ENCODE measurements at regions not wholly inside any gene's neighbourhood (a gene's known extent, or its start where the extent isn't known, plus 50 kb on each side); places are given as distances from the start of the nearest gene placed in this dataset.
"Not testable (repeated sequence)": the region's sequence is repeated elsewhere in the genome, so short reads cannot be mapped to it uniquely, and the experiment has no call there.

GRCh38 chr1:229142471-229142870 is 128.4 kb upstream of the RAB4A start:
- no peak for DNase-seq (ENCODE audit: low spot score)

DNA sequence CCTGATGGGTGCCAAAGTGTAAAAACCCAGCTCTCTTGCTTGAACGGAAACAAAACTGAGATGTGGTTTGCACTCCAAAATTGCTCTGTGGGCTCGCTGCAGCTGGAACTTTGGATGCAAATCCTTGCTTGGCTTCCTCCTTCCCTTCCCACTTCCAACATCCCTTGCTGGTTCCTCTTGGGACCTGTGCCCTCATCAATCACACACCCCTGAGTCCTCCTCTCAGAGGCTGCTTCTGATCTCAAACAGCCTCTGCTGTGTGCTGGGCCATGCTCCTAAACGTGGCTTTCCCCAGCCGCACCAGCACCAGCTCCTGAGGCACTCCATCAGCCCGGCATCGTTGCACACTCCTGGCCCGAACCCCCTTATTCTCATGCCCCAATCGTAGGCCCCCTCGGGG is 124.3 kb upstream of the RAB4A start:
- no peak for DNase-seq (ENCODE audit: low spot score)

GRCh38 chr1:229147072-229147471 is 123.8 kb upstream of the RAB4A start:
- no peak for DNase-seq (ENCODE audit: low spot score)

DNA sequence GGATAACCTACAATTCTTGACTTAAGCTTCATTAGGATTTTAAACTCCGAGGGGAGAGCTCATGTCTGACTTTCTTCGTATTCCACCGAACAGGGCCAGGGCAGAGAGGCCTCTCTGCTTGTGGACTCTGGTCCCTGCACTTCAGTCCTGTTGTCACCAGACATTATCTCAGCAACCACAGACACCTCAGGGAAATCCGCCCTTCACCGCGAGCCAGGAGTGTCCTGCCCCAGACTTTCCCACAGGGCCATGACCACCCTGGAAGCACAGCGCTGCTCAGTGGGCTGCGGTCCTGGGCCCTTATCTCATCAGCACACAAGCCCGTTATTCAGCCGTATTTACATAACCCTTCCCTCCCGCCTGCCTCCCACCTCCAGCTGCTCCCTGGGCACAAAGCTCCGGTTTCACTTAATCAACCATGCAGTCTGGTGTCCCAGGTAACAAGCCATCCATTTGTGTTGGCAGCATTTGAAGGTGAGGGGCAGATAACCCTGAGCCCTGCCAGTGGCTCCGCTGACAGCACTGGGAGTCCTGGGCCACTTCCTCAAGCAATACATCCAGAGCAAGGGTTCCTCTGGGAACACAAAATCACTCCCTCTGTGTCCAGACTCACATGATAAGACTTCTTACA is 122.8 kb upstream of the RAB4A start:
- no peak for DNase-seq (ENCODE audit: low spot score)

DNA sequence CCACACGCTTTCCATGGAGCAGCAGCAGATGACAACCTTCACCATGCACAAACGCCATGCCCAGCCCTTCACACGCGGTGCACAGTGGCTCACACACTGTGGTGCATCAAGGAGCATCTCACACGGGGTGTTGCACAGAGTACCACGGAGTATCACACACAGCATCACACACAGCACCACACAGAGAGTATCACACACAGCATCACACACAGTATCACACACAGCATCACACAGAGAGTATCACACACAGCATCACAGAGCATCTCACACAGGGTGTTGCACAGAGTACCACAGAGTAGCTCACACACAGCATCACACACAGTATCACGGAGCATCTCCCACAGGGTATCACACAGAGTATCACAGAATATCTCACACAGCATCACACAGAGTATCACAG is 122.2 kb upstream of the RAB4A start:
- DNase-seq (ENCODE audit: low spot score), result no peak

- no peak for DNase-seq (ENCODE audit: low spot score)
These were observed 121.5 kb upstream of the RAB4A start for GRCh38 chr1:229149435-229149834.

DNA sequence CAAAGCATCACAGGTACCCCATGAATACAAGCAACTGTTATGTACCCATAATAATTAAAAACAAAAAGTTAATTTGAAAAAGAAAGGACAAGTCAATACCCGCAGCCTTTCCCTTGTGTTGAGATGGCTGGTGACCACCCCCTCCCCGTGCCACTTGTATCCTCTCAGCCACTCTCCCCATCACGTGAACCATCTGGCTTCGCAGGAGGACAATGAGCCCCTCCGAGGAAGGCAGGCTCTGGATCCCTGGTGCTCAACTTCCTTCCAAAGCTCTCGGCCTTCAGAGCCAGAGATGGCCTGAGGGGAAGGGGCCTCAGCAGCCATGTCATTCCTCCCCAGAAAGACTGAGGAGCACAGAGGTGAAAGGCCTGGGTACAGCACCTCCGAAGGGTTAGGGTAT is 120.4 kb upstream of the RAB4A start:
- DNase-seq (ENCODE audit: low spot score), result no peak

- DNase-seq (ENCODE audit: low spot score), result not testable (repeated sequence)
These were observed 119.5 kb upstream of the RAB4A start for GRCh38 chr1:229151412-229151811.

- DNase-seq (ENCODE audit: low spot score), result no peak
These were observed 118.6 kb upstream of the RAB4A start for GRCh38 chr1:229152311-229152710.

- no peak for DNase-seq (ENCODE audit: low spot score)
These were observed 116.9 kb upstream of the RAB4A start for GRCh38 chr1:229153955-229154548.

DNA sequence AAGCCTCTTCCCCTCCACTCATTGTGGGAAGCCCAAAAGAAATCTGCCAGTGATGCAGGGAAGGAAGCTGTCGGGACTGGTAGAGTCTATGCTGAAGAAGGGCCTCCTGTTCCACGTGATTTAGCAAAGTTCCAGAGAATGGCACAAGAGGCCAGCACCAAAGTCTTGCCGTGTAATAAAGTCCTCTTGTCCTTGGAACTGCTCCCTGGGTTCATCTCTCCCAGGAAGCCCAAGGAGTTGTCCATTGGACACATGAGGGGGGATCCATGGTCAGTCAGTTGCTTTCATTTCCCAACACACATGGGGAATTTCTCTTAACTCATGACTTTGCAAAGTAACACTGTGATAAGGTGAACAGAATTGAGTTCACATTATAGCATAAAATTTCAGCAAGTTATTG is 116.1 kb upstream of the RAB4A start:
- DNase-seq (ENCODE audit: low spot score), result no peak

DNA sequence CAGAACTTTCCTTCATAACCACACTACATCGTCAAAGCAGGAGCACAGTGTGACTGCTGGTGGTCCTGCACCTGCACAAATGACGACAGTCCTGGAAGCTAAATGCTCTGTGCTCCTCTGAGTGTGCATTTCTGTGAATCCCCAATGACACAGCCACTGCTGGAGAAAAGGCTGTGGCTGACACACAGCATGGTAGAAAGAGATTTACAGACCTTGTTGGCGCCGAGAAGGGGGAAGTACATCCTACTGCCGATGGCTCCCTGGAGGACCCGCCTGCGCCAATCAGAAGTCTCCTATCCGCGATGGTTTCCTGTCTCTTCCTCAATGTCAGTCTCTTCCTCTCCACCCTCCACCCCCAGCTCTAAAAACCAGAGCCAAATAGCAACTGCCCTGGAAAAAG is 115.4 kb upstream of the RAB4A start:
- DNase-seq (ENCODE audit: low spot score), result no peak

DNA sequence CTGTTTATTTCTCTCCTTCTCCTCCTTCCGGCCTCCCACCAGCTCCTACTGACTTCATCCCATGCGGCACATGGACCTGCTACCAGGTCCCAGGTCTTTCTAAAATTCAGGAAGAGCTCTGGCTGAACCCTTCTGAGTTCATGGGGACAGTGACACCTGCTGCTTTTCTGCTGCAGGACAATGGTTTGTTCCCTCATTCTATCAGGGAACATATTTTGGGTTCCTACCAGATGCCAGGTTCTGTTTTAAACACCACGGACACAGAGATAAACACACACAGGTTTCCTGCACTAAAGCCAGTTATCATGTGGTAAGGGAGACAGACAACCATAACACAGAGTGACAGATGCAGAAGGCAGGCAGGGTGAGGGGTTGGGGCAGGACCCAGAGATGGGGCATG is 114.0 kb upstream of the RAB4A start:
- DNase-seq (ENCODE audit: low spot score), result no peak

DNA sequence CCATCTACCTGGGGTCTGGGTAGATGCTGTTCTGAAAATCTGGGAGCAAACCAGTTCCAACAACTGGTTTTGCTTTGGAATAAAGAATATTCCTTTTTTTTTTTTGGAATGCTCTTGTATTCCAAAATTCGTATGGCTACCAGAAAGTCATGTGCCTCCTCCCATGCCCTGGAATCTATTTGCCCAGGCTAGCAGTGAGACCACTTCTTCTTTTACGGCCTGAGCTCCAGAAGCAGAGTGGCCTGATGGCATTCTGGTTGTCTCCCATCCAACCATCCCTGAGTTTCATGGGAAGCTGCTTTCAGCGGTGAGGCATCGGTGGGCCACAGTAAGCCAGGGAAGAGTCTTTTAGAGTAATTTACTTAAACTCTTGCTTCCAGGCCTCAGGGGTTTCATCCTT is 113.4 kb upstream of the RAB4A start:
- no peak for DNase-seq (ENCODE audit: low spot score)

DNA sequence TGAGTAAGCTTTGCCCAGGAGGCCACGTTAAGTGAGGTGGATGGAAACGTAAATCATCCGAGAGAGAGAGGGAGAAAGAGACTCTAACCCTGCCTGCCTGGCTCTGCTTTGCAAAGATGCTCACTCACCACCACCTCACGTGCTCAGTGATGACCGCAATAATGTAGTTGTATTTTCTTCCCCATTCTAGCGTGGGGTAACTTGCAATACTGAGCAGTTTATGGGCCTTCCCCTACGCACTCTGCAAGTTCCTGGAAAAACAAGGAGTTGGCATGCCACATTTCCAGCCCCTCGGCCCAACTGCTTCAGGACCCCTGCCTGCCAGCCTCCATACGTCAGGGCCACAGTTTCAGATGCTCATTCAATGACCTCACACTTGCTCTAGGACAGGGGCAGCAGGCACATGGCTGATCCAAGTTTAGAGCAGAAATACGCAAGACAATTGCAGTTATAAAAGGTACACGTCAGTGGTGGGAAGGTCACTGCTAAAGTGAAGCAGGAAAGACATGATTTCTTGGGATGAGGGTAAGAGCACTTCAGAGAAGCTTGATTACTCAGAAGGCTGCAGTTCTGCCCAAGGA is 112.5 kb upstream of the RAB4A start:
- no peak for DNase-seq (ENCODE audit: low spot score)

DNA sequence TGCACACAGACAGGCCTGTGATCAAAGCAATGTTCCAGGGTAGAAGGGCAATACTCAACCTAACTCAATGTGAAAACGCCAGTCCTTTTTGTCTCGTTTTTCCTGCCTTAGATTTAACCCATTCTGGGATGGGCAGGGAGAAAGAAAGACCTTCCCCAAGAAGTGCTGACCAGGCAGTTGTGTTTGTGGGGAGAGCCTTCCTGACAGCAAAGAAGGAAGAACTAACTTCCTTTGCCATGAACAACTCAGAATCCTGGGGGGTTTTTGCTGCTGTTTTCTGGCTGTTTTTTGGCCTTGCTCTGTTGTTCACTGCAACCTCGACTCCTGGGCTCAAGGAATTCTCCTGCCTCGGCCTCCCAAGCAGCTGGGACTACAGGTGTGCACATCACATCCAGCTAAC is 112.0 kb upstream of the RAB4A start:
- no peak for DNase-seq (ENCODE audit: low spot score)

GRCh38 chr1:229159668-229160544 is 111.0 kb upstream of the RAB4A start:
- DNase-seq (ENCODE audit: low spot score), result no peak

GRCh38 chr1:229161740-229162139 is 109.2 kb upstream of the RAB4A start:
- DNase-seq (ENCODE audit: low spot score), result no peak

DNA sequence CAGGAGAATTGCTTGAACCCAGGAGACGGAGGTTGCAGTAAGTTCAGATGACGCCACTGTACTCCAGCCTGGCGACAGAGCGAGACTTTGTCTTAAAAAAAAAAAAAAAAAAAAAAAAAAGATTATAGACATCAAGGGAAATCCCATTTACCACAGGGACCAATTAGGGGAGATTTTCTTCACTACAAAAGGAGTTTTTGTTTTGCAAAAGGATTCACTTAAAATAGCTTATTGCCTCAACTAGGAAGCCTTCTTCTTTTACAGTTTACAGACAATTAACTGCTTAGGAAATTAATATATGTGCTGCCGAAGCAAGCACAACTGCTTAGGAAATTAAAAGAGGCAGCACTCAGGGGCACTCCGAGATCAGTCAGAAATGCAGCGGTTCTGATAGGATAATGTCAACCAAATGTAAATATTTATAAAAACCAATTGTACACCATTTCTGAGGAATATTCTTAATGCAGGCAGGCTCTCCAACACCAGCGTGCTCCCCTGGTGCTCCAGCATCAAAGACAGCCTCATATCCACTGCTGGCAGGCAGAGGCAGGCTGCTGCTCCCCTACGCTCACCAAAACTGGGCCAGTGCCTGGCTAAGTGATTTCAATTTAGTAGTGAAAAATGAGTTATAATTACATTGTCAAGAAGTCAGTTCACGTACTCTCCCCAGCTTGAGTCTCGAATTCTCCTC is 107.9 kb upstream of the RAB4A start:
- DNase-seq (ENCODE audit: low spot score), result no peak

GRCh38 chr1:229164348-229164747 is 106.6 kb upstream of the RAB4A start:
- no peak for DNase-seq (ENCODE audit: low spot score)

All from mesenteric fat pad (tissue), 1 donor.